Osteocyte (in vitro differentiated cells): ENCODE measurements at regions not wholly inside any gene's neighbourhood (a gene's known extent, or its start where the extent isn't known, plus 50 kb on each side); places are given as distances from the start of the nearest gene placed in this dataset.
"Not testable (repeated sequence)": the region's sequence is repeated elsewhere in the genome, so short reads cannot be mapped to it uniquely, and the experiment has no call there.

ENCODE experiments used
- DNase-seq: peaks from one replicate; pipeline ENCODE4 v3.0.0; 2021; ENCODE audit warnings: mixed read lengths; ENCODE audit not compliant: unreplicated experiment; ENCODE audit errors: extremely low spot score
- H3K27ac Mint-ChIP-seq: one replicate; pipeline ENCODE4 v1.8.0; 2021; ENCODE audit warnings: mild to moderate bottlenecking, mixed read lengths; ENCODE audit not compliant: unreplicated experiment
- H3K27me3 Mint-ChIP-seq: one replicate; pipeline ENCODE4 v1.8.0; 2021; ENCODE audit warnings: mixed read lengths; ENCODE audit not compliant: unreplicated experiment
- H3K36me3 Mint-ChIP-seq: one replicate; pipeline ENCODE4 v1.8.0; 2021; ENCODE audit warnings: mixed read lengths; ENCODE audit not compliant: unreplicated experiment
- H3K4me1 Mint-ChIP-seq: one replicate; pipeline ENCODE4 v1.8.0; 2021; ENCODE audit warnings: mixed read lengths; ENCODE audit not compliant: unreplicated experiment
- H3K4me3 Mint-ChIP-seq: one replicate; pipeline ENCODE4 v1.8.0; 2021; ENCODE audit warnings: mild to moderate bottlenecking, moderate library complexity, mixed read lengths; ENCODE audit not compliant: unreplicated experiment
- H3K9me3 Mint-ChIP-seq: one replicate; pipeline ENCODE4 v1.8.0; 2021; ENCODE audit warnings: mixed read lengths; ENCODE audit not compliant: unreplicated experiment
- CTCF ChIP-seq: fragments of 200-600 bp; sonication (generic); IDR thresholded peaks from 2 replicates; pipeline ENCODE4 v1.5.0; 2021; ENCODE audit warnings: antibody characterized with exemption, mild to moderate bottlenecking, moderate library complexity

- H3K4me1 Mint-ChIP-seq = no peaks in the 10 kb centered on the region
- no peak overlapping the region for H3K27ac Mint-ChIP-seq
- H3K27me3 Mint-ChIP-seq = peaks cover 16% of the 10 kb centered on the region
- no peak overlapping the region for H3K4me3 Mint-ChIP-seq
- no peak for DNase-seq
- H3K9me3 Mint-ChIP-seq = peaks cover 5% of the 10 kb centered on the region
- no peaks in the 10 kb centered on the region for H3K36me3 Mint-ChIP-seq
- TF ChIP-seq CTCF = no peak
Measured at GRCh38 chr2:138078153-138078552, 113.9 kb downstream of the HNMT start.

- Mint-ChIP-seq H3K4me3 (no peak overlapping the region), H3K36me3 (no peaks in the 10 kb centered on the region), H3K27me3 (peaks cover 10% of the 10 kb centered on the region), H3K4me1 (peaks cover 3% of the 10 kb centered on the region), H3K9me3 (peaks cover 5% of the 10 kb centered on the region), H3K27ac (no peak overlapping the region)
- no peak for TF ChIP-seq CTCF
- no peak for DNase-seq
Measured at GRCh38 chr2:138079976-138080375, 115.7 kb downstream of the HNMT start.

- Mint-ChIP-seq H3K4me3 (no peak overlapping the region), H3K27me3 (peaks cover 2% of the 10 kb centered on the region), H3K9me3 (peaks cover under 1% of the 10 kb centered on the region), H3K4me1 (peaks cover 16% of the 10 kb centered on the region), H3K36me3 (no peaks in the 10 kb centered on the region), H3K27ac (no peak overlapping the region)
- no peak for DNase-seq
- TF ChIP-seq CTCF = no peak
Measured at GRCh38 chr2:138081225-138082073, 117.2 kb downstream of the HNMT start.

GRCh38 chr2:138084206-138084605, 119.9 kb downstream of the HNMT start:
- DNase-seq = no peak
- H3K27me3 Mint-ChIP-seq = no peaks in the 10 kb centered on the region
- no peak overlapping the region for H3K27ac Mint-ChIP-seq

GRCh38 chr2:138085441-138085840, 121.2 kb downstream of the HNMT start:
- not testable (repeated sequence) for DNase-seq, H3K27ac Mint-ChIP-seq

More at GRCh38 chr2:138084206-138084605, 119.9 kb downstream of the HNMT start:
- TF ChIP-seq CTCF = no peak
- Mint-ChIP-seq H3K4me3 (no peak overlapping the region), H3K4me1 (peaks cover 22% of the 10 kb centered on the region), H3K9me3 (no peaks in the 10 kb centered on the region), H3K36me3 (no peaks in the 10 kb centered on the region)

More at GRCh38 chr2:138085441-138085840, 121.2 kb downstream of the HNMT start:
- not testable (repeated sequence) for H3K27me3 Mint-ChIP-seq, H3K4me3 Mint-ChIP-seq, H3K36me3 Mint-ChIP-seq, H3K9me3 Mint-ChIP-seq
- H3K4me1 Mint-ChIP-seq = peaks cover 22% of the 10 kb centered on the region
